ENCODE measurements at regions not wholly inside any gene's neighbourhood (a gene's known extent, or its start where the extent isn't known, plus 50 kb on each side); places are given as distances from the start of the nearest gene placed in this dataset.

DNA sequence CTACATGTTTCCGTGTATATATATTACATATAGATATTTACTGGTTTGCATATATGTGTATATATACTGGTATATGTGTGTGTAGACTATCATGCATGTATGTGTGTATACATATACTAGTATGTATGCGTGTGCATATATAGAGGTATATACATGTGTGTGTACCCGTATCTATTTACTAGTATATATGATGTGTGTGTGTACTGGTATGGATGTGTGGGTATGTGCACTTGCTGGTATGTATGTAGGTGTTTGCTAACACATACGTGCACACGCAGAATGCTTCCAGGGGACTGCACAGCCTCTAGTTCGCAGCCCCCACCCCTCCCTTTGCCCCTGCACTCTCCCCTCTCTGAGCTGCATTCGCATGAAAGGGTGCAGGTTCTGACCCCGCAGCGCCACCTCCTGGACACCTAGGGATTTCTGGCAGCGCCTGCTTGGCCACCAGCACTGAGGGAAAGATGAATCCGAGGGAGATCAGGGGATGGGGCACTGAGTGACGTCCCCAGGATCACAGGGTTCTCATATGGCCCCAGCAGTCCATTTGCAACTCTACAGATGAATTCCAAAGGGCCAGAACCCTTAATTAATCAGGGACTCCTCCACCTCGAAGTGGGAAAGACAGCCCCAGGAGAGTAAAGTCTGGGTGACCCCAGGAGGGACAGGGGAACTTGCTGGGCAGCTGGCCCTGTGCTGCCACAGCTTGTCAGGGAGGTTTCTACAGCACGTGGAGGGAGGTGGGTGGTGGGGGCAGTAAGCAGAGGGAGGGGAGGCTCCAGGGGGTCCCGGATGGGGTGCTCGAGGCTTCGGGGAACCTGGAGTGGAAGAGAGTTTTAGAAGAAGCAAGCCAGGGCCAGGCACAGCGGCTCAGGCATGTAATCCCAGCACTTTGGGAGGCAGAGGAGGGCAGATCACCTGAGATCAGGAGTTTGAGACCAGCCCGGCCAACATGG is 66.8 kb upstream of the ASAP2 start (continued):
- TF ChIP-seq FOSL1 (IDR thresholded peaks at IDR 0.05; ENCODE audit: insufficient read depth, low read depth, low read length), result no peak

Measured in H1 (cell line).